ENCODE measurements at regions not wholly inside any gene's neighbourhood (a gene's known extent, or its start where the extent isn't known, plus 50 kb on each side); places are given as distances from the start of the nearest gene placed in this dataset.

GRCh38 chr12:92581604-92582003 is 121.2 kb upstream of the PLEKHG7 start:
- no peak for DNase-seq (ENCODE audit: low spot score)

- no peak for DNase-seq (ENCODE audit: low spot score)
Observed at GRCh38 chr12:92574911-92575570, 127.7 kb upstream of the PLEKHG7 start.

- no peak for DNase-seq (ENCODE audit: low spot score)
Observed at GRCh38 chr12:92574051-92574783, 128.6 kb upstream of the PLEKHG7 start.

GRCh38 chr12:92573104-92573503 is 129.7 kb upstream of the PLEKHG7 start:
- no peak for DNase-seq (ENCODE audit: low spot score)

- DNase-seq (ENCODE audit: low spot score) = no peak
Observed at GRCh38 chr12:92571844-92572543, 130.8 kb upstream of the PLEKHG7 start.

GRCh38 chr12:92571169-92571568 is 131.6 kb upstream of the PLEKHG7 start:
- DNase-seq (ENCODE audit: low spot score) = no peak

GRCh38 chr12:92570056-92570753 is 132.6 kb upstream of the PLEKHG7 start:
- DNase-seq (ENCODE audit: low spot score) = peak; percentile 45

- DNase-seq (ENCODE audit: low spot score) = no peak
Observed at GRCh38 chr12:92568691-92569090, 134.1 kb upstream of the PLEKHG7 start.

GRCh38 chr12:92566448-92567019 is 136.3 kb upstream of the PLEKHG7 start:
- DNase-seq (ENCODE audit: low spot score) = no peak

GRCh38 chr12:92563819-92564218 is 139.0 kb upstream of the PLEKHG7 start:
- no peak for DNase-seq (ENCODE audit: low spot score)

- no peak for DNase-seq (ENCODE audit: low spot score)
Observed at GRCh38 chr12:92562063-92562734, 140.6 kb upstream of the PLEKHG7 start.

GRCh38 chr12:92561543-92561899 is 141.3 kb upstream of the PLEKHG7 start:
- no peak for DNase-seq (ENCODE audit: low spot score)

- DNase-seq (ENCODE audit: low spot score) = no peak
Observed at GRCh38 chr12:92560713-92561542, 141.9 kb upstream of the PLEKHG7 start.

GRCh38 chr12:92558806-92559205 is 144.0 kb upstream of the PLEKHG7 start:
- no peak for DNase-seq (ENCODE audit: low spot score)

- DNase-seq (ENCODE audit: low spot score) = no peak
Observed at GRCh38 chr12:92558215-92558773, 144.5 kb upstream of the PLEKHG7 start.

- peak; percentile 43 for DNase-seq (ENCODE audit: low spot score)
Observed at GRCh38 chr12:92557422-92557724, 145.4 kb upstream of the PLEKHG7 start.

GRCh38 chr12:92556637-92557421 is 146.0 kb upstream of the PLEKHG7 start:
- no peak for DNase-seq (ENCODE audit: low spot score)

- no peak for DNase-seq (ENCODE audit: low spot score)
Observed at GRCh38 chr12:92556141-92556540, 146.6 kb upstream of the PLEKHG7 start.

- no peak for DNase-seq (ENCODE audit: low spot score)
Observed at GRCh38 chr12:92554158-92555073, 148.4 kb upstream of the PLEKHG7 start.
